Hematopoietic multipotent progenitor cell treated with erythropoietin and hydrocortisone succinate and interleukin-3 and kit ligand, for 15 days (in vitro differentiated cells): ENCODE measurements at regions not wholly inside any gene's neighbourhood (a gene's known extent, or its start where the extent isn't known, plus 50 kb on each side); places are given as distances from the start of the nearest gene placed in this dataset.
A peak's percentile ranks its signal among the peaks of the same experiment; 100 is the strongest.
"Not testable (repeated sequence)": the region's sequence is repeated elsewhere in the genome, so short reads cannot be mapped to it uniquely, and the experiment has no call there.

Experiments used
- DNase-seq: peaks from one replicate; pipeline ENCODE4 v3.0.0-alpha.2; 2015; ENCODE audit warnings: low spot score

DNA sequence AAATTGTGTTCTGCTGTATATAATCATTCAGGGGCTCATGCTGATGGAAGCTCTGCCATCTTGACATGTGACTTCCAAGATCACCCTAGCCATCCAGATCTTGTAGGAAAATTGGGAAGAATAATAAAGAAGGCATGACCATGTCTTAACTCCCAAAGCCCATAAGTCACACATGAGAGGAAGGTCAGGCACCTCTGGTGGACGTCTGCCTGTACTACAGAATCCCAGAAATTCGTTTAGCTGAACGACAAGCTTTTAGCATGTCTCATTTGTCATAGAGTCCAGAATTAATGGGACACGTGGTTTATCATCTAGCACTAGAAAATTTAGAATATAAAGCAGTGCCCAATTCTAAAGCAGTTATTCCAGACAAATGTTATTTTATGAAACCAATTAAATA, 212.7 kb downstream of the CENPC start:
- no peak for DNase-seq

DNA sequence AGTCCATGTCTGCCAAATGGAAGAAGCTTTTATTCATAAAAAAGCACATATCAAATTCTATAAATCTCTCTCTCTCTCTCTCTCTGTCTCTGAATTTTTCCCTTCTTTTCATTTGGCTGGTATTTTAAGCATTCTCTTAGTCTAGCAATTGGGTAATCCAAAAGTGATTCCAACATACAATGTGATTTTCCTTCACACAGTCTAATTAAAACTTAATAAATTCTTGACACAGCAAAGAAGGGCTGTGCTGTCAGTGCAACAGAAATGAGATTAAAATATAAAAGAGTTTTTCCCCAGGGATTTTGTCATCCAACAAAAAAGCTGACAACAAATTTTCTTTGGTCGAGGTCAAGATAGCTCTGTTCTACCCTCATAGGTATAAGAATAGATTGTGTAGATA, 216.9 kb downstream of the CENPC start:
- no peak for DNase-seq

DNA sequence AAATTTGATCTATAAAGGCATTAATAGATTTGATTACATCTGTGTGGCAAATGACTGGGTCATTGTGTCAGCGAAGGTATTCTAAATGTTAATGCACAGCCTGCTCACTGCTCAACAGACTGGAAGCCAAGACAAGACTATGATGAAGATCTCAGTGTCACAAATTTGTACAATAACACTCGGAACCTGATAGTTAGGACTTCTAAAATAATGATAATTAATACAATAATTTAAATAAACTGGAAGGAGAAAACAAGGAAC, 217.4 kb downstream of the CENPC start:
- DNase-seq: no peak

DNA sequence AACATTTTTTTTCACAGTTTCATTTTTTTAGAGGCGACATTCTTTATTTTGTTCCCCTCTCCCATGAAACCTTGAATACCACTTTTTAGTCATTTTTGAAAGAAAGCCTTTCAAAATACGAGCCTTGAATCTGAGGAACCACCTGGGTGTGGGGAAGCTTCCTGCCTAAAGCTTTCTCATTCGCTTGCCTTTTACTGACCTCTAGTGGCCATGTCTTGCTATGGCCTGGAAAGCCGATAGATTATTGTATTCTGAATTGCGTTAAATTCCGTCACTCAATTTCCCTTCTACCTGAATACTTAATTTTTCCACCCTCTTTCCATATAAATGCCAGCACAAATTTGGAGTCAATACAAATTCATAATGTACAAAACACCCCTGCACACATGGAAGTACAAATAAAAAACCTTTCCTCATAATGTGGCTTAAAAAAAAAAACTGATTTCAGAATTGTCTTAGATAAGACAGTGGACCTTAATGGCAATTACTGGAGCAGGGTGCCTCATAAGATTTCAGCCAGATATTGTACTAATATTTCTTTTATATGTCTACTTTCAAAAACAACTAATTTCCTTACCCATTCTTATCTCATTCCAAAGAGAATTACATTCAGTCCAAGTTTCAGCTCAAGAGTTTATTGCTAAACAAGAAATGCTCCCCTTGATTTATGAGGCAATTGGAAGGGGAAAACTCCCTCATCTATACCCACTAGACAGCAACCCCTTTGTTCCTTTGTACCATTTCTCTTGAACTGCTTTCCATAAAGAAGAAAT, 217.9 kb downstream of the CENPC start:
- peak; percentile 68 for DNase-seq

DNA sequence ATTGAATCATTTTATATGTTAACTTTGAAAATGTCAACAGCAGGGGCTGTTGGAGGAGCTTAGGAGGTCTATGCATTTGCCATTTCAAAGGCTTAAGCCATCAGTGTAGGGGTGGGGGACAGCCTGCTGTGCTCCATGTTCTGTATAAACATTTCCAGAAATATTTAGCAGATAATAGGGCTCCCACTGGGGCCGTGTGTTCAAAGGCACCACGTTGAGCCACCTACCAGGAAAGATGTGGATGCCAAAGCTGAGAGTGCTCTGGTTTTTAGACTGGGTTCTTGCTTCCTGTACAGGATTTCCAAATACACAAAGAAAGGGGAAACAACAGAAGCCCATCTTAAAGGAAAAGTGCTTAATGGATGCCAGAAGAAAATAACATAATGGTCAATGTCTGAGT, 219.5 kb downstream of the CENPC start:
- DNase-seq: no peak

DNA sequence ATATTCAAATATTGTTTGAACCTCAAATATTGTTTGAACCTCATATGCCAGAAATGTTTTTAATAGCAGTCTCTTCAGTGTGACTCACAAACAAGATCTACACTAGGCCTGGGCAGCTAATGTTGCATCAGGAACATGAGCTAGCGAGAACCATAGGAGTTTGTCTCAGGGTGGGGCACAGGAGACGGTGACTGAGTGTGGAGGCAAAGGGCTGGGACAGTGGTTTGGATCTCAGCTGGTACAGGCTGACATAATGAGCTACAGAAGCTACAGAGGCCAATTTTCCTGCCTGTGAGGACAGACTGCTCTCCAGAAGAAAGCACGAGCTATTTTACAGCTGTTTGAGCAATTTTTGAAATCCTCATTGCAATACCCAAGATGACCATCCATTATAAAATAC, 224.7 kb downstream of the CENPC start:
- DNase-seq: no peak

DNA sequence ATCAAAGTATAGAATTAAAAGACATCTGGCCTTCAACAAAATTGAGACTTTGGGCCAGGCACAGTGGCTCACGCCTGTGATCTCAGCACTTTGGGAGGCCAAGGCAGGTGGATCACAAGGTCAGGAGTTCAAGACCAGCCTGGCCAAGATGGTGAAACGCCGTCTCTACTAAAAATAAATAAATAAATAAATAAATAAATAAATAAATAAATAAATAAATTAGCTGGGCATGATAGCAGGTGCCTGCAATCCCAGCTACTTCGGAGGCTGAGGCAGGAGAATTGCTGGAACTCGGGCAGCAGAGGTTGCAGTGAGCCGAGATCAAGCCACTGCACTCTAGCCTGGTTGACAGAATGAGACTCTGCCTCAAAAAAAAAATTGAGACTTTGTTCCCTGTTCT, 225.7 kb downstream of the CENPC start:
- DNase-seq: not testable (repeated sequence)

DNA sequence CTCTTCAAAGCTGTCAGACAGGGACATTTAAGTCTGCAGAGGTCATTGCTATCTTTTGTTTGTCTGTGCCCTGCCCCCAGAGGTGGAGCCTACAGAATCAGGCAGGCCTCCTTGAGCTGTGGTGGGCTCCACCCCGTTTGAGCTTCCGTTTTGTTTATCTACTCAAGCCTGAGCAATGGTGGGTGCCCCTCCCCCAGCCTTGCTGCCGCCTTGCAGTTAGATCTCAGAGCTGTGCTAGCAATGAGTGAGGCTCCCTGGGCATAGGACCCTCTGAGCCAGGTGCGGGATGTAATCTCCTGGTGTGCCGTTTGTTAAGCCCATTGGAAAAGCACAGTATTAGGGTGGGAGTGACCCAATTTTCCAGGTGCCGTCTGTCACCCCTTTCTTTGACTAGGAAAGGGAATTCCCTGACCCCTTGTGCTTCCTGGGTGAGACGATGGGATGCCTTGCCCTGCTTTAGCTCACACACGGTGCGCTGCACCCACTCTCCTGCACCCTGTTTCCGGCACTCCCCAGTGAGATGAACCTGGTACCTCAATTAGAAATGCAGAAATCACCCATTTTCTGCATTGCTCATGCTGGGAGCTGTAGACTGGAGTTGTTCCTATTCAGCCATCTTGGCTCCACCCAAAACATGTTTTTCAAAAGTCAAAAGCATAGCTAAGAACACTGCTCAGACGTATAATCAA, 244.7 kb downstream of the CENPC start:
- DNase-seq: peak; percentile 54

DNA sequence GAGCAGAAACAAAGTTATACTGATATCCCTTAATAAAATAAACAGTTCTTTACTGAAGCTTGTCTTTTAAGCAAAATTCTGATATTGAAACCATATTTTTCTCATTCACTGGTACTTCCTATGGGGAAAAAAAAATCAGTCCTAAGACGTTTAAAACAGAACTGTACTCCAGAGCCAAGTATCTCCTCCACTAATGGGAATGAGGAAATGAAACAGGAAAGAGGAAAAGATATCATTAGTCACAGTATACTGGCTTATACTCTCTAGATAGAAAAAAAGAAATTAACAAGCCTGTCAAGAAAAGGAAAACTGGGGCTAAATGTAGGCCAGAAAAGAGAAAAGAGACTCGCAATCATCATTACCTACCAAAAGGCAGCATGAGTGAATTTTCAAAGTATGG, 252.7 kb downstream of the CENPC start:
- DNase-seq: no peak

DNA sequence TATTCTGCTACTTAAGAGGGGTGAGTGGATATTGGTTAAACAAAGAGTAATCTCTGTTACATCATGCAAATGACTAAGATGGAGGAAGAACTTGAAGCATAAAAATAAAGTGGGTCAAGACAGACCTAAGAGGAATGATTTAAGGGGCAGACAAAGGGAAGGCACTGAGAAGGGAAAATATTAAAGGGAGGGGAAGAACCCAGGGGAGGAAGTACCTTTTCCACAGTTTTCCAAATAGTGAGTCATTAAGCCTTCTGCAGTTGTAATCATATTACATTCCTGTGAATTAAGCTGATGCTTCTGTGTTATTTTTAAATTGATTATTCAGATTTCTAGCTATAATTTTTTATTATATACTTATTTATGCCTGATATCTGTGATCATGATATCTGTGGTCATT, 253.3 kb downstream of the CENPC start:
- DNase-seq: no peak

DNA sequence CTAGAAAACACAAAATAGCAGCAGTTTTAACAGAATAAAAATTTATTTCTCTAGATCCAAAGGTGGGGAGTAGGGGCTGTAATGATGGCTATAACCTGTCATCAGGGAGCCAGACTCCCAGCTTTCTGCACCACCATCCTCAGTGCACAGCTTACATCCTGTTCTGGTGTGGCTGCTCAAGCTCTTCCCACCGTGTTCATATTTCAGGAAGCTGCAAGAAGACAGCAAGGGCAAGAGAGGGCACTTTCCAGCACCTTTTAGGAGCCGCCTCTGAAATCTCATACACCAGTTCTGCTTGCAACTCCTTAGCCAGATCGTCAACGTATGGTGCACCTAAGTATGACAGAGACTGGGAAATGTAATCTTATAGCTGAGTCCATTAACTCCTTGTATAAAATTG, 253.7 kb downstream of the CENPC start:
- no peak for DNase-seq

DNA sequence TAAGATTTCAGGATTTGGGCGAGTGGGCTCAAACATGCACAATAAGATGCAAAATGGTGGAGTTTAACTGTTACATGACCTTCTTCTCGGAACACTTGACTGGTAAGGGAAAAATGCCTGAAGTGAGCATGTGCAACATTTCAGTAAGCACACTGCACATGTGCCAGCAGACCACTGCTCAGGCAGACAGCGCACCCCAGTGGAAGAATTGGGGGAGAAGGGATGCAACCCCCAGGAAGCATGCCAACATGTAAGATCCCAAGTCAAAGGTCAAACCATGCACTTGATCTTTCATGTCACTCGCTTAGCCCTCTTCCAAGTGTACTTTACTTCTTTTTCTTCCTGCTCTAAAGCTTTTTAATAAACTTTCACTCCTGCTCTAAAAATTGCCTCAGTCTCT, 256.3 kb downstream of the CENPC start:
- DNase-seq: no peak

DNA sequence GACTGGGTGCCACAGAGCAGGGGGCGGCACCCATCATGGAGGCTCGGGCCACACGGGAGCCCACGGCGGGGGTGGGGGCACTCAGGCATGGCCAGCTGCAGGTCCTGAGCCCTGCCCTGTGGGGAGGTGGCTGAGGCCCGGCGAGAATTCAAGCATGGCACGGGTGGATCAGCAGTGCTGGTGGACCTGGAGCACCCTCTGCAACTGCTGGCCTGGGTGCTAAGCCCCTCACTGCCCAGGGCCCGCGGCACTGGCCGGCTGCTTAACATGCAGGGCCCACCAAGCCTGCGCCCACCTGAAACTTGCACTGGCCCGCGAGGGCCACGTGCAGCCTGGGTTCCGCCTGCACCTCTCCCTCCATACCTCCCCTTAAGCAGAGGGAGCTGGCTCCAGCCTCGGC, 258.6 kb downstream of the CENPC start:
- DNase-seq: no peak

DNA sequence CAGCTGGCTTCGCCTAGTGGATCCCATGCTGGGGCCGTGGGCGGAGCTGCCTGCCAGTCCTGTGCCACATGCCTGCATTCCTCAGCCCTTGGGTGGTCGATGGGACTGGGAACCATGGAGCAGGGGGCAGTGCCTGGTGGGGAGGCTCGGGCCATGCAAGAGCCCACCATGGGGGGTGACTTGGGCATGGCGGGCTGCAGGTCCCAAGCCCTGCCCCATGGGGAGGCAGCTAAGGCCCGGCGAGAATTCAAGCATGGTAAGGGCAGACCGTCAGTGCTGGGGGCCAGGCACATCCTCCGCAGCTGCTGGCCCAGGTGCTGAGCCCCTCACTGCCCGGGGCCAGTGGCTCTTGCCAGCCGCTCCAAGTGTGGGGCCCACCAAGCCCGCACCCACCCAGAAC, 262.6 kb downstream of the CENPC start:
- no peak for DNase-seq

DNA sequence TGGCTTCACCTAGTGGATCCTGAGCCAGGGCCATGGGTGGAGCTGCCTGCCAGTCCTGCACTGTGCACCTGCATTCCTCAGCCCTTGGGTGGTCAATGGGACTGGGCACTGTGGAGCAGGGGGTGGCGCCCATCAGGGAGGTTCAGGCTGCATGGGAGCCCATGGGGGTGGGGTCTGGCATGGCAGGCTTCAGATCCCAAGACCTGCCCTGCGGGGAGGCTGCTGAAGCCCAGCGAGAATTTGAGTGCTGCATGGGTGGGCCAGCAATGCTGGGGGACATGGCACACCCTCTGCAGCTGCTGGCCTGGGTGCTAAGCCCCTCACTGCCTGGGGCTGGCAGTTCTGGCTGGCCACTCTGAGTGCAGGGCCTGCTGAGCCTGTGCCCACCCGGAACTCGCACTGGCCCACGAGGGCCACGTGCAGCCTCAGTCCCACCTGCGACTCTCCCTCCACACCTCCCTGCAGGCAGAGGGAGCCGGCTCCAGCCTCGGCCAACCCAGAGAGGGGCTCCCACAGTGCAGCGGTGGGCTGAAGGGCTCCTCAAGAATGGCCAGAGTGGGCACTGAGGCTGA, 270.0 kb downstream of the CENPC start:
- DNase-seq: no peak

DNA sequence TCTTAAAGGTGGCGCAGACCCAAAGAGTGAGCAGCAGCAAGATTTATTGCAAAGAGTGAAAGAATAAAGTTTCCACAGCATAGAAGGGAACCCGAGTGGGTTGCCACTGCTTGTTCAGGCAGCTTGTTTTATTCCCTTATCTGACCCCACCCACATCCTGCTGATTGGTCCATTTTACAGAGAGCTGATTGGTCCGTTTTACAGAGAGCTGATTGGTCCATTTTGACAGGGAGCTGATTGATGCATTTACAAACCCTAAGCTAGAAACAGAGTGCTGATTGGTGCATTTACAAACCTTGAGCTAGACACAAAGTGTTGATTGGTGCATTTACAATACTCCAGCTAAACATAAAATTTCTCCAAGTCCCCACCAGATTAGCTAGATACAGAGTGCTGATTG, 270.6 kb downstream of the CENPC start:
- DNase-seq: not testable (repeated sequence)

DNA sequence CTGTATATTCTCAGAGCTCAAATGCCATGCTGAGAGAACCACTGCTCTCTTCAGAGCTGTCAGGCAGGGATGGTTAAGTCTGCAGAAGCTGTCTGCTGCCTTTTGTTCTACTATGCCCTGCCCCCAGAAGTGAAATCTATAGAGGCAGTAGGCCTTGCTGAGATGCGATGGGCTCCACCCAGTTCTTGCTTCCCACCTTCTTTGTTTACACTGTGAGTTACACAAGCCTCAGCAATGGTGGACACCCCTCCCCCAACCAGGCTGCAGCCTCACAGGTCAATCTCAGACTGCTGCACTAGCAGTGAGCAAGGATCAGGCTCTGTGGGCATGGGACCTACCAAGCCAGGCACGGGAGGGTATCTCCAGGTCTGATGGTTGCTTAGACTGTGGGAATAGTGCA, 271.6 kb downstream of the CENPC start:
- DNase-seq: no peak

DNA sequence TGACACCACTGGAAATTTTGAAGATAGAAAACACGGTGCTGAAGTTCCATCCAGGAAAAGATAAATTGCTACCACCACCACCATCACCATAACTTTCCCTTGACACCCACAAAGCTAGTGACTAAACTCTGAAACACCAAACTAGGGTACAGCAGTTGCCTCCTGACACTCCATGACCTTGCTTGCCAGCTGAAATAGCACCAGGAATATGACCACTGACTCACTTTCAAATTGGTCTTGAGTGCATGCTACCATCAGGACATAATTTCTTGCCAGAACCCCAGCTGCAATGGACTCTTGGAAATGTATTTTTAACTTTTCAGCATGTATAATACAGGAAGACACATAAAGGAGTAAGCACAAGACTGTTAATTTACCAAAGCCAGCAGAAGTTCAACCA, 283.3 kb downstream of the CENPC start:
- DNase-seq: no peak

DNA sequence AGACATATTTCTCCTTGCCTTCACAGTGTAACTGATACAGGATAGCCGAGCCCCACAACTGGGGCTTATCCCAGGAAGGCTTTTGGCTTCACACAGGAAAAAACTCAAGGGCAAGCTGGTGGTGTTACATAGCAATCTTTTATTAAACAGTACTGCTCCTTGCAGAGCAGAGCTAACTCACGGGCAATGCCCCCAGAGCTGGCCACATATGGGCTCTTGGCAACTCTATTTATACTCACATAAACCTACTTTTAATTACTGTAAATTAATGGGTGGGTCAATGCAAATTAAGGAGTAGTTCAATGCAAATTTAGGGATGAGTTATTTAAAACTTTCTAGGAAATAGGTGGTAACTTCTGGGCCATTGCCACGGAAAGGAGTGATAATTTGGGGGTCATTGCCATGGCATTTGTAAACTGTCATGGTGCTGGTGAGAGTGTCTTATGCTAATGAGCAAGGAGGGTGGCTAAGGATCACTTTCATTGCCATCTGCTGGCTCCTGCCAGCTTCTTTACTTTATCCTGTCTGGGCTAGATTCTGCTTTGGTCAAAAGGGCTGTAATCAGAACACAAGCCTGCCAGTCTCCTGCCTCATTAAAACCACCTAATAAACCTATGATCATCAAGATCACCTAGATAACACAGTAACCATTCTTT, 288.8 kb downstream of the CENPC start:
- DNase-seq: no peak

DNA sequence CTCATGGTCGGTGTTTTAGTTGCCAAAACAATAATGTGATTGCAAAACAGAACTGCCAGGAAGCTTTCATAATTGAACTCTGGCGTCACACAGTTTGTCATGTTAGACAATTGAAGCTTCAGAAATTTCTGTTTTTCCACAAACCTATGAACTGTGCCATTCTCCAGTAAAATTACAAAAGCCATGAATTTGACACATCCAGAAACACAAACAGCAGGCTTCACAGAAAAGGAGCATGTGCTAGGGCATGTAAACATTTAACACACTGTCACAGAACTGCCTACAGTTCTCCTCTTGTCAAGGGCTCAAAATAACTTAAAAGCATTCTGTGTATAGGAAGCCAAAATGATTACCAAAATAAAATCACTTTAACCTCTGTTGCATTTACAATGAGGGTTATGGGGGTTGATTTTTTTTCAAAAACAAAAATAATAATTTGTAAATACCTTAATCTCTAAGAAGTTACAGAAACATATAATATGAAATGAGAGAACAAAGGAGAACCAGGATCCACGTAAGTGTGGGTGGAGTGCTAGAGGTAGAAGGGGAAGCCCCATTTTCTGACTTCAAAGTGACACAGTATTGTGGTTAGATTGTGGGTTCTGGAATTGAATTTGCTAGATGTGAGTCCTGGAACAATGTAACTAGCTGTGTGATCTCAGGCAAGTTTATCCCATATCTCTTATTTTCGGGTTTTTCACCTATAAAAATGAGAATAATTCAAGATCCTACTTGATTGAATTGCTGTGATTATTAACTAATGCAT, 295.0 kb downstream of the CENPC start:
- no peak for DNase-seq

DNA sequence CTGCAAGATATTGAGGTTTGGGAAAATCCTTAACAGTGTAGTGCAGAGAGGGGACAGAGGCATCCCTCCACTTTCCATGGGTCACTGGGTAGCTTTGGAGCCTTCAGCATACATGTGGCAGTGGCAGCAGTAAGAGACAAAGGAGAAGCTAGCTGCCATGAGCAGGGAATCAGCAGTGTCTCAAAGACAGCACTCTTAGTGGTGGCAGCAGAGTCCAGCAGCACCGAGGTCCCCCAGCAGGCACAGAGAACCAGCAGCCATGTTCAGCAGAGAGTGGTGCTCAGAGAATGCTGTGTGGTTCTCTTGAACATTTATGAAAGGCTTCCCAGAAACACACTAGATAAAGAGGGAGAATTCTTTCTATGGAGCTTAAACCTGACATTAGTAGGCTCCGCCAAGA, 308.5 kb downstream of the CENPC start:
- no peak for DNase-seq

DNA sequence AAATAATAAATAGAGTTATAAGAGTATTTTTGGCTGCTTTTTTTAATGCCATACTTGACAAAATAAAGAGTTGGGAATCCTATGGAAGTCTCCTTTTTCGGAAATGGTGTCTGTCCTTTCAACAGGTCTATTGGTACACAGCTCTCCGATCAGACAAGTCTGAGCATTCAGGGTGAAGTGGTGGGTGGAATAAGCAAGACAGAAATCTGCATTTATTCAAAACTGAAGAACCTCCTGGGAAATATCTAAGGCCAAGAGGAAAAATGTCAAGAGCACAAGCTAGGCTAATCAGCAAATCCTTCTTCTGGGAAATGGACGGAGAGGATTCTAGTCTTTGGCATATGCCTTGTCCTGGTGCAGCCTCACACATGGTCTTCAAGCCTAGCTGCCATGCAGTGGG, 309.0 kb downstream of the CENPC start:
- DNase-seq: no peak

DNA sequence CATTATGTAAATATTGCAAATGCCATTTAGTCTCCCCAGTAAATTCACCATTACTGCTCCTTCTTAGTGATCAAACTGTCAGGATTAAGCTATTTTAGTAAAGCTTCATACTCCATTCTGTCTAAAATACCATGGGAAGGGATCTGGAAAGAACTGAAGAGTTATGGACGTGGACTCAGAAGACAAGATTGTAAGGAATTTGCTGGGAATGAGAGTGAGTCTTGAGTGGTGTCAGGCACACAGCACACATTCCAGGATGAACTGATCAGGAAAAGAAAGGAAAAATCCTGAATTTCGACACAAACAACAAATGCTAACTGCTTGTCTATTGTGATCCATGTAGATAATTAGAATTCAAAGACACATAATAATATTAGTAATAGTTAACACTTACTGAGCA, 311.0 kb downstream of the CENPC start:
- DNase-seq: no peak
